ENCODE measurements at regions not wholly inside any gene's neighbourhood (a gene's known extent, or its start where the extent isn't known, plus 50 kb on each side); places are given as distances from the start of the nearest gene placed in this dataset.

DNA sequence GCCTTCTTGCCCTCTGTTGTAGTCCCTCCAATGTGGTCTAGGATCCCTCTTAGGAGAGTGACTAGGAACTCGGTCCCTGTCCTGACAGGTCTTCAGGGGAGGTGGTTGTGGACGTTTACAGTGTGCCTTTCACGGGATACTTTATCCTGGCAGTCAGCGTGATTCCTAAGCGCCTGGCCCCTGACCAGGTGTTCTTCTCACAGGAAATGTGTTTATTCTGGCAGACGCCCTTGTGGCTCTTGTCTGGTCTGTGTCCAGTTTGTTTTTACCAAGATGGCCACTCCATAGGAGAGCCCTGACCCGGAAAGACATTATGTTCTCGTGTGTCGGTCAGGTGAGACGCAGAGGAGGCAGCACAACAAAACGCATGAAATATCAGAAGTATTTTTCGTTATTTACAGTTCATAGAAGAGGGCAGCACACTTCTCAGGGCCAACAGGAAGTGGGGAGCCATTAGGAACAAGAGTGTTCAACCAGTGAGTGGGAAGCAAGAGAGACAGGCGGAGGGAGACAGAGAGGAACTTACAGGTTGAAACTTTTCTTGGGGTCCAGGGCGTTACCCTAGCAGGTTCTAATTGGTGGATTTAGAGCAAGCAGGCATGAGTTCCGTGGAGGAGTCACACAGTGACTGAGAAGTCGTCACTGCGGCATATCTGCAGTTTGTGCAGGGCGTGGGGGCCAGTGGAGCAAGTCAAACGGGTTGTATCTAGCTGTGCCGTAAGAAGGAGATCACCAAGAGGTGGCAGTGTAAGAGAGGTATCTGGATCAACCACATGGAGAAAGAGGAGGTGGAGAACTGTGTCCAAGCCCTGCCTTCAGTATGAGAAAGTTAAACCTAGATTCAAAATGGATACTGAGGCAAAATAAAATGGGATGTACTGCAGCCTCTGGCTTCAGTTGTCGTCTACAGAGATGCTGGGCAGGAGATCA lies 412.9 kb downstream of the ZSWIM6 start:
- DNase-seq, result no peak

- no peak for DNase-seq
Observed at GRCh38 chr5:61746831-61747575, 414.9 kb downstream of the ZSWIM6 start.

DNA sequence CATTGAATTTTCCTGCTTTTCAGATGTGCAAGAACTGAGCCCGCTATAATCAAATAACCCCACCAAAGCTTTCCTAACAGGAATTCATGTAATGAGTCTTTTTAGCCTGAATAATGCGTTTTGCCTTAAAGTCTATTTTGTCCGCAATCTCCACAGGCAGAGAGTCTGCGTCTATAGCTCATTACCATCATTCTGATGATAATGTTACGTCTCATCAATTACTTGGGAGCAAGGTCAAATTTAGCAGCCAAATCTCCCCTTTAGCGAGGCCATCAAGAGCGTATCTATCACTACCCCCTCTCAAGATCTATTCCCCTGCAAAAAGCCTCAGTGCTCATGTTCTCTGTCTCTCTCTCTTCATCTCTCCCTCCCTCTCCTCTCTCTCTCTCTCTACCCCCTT lies 416.1 kb downstream of the ZSWIM6 start:
- DNase-seq, result no peak

GRCh38 chr5:61748651-61749050 lies 416.6 kb downstream of the ZSWIM6 start:
- DNase-seq, result no peak

DNA sequence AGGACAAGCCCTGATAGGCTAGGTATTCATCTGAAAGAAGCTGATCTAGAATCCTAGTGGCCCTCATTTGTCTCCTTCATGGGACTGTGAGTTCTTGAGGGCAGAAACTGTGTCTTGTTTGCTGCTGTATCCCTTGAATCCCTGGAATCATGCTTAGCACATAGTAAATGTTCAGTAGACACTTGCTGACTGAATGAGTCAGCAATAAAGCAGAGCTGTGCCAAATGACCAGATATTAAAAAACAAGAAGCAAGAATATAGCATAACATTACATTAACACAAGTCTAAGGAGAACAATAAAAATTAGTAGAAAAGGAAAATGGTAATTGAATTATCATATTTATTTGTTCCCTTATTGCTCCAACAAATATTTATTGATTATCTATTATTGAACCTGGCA lies 420.5 kb downstream of the ZSWIM6 start:
- no peak for DNase-seq

DNA sequence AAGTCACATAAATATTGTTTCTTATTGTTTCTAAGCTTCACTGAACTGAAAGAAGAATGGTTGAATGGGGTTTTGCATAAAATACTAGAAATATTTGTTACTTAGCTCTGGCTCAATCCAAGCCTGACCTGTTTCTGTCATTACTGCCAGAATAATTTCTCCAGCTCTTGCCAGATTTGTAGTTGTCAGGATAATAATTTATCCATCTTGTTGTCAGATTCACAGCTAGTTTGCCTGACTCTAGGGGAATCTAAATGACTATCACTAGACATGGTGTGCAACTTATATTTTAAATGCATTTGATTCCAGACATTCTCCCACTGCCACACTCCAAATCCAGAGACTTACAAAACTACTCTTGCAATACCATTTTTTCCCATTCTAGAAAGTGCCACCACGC lies 422.7 kb downstream of the ZSWIM6 start:
- no peak for DNase-seq

- DNase-seq, result no peak
Observed at GRCh38 chr5:61755726-61756222, 423.7 kb downstream of the ZSWIM6 start.

GRCh38 chr5:61758711-61759110 lies 426.7 kb downstream of the ZSWIM6 start:
- no peak for DNase-seq

- DNase-seq, result no peak
Observed at GRCh38 chr5:61765471-61765870, 433.4 kb downstream of the ZSWIM6 start.

DNA sequence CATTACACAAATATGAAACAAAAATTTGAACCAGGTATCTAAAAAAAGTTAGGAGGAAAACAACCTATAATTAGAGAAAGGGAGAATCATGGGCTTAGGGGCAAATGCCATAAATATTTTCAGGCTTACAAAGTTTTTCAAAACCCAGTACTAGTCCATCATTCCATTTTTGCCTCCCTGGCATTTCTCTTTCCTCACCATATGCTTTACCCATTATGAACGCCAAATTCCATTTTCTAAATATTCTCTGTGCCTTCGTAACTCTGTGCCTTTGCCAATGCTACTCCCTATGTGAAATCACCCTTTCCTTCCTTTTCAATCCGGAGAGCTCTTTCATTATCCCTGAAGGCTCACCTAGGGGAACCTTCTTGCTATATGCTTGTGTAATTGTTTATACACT lies 434.1 kb downstream of the ZSWIM6 start:
- DNase-seq, result no peak

DNA sequence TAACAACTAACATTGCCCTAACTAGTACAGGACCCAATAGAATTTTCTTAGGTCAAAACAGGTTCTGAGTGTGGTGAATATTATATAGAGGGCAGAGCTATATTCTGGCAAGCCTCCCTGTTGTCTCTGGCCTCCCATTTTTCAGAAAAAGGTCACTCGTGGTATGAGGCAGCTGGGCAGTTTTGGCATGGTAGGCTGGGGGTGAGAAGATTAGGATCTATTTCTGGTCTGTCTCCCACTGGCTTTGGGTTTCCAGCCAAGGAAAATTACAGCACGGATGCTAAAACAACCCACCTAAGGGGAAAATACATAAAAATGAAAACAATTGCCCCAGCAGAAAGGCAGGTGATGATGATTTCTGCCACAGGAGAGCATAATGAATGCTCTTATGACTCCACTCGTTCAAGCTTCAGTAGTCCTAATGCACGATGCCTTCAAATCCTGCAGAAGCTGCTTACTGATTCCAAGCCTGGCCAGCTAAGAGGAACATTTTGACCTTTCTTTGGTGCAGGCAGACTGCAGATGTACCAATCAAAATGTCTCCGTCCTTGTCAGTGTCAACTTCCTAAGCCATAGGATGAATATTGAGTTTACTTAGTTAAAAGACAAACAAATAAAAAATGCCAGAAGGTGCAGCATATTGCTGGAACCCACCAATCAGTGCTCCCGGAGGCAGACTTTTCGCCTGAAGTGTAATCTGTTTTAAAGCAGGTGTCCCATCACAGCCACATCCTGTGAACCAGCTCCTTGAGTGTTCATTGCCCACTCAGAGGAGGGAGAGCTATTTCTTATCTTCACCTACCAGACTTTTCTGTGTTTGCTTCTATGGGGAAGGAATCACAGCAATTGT lies 435.4 kb downstream of the ZSWIM6 start:
- DNase-seq, result no peak

- DNase-seq, result no peak
Observed at GRCh38 chr5:61768692-61769281, 436.7 kb downstream of the ZSWIM6 start.

GRCh38 chr5:61771062-61771461 lies 439.0 kb downstream of the ZSWIM6 start:
- DNase-seq, result no peak

- no peak for DNase-seq
Observed at GRCh38 chr5:61771808-61772207, 439.8 kb downstream of the ZSWIM6 start.

DNA sequence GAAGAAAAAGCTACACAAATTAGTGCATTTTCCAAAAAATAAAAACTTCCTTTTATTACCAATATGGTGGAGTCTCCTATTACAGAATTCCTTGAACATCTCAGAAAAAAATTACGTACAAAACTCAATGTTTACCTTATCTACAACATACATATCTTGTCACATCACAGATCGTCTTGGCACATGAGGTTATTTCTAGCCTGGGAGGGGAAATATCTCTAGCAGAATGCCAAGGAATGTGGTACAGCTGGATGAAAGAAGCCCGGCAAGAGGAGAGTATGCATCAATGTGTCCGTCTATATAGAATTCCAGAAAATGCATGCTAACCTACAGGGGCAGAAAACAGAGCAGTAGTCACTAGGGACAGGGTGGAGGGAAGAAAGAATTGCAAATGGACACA lies 443.8 kb downstream of the ZSWIM6 start:
- DNase-seq, result no peak

DNA sequence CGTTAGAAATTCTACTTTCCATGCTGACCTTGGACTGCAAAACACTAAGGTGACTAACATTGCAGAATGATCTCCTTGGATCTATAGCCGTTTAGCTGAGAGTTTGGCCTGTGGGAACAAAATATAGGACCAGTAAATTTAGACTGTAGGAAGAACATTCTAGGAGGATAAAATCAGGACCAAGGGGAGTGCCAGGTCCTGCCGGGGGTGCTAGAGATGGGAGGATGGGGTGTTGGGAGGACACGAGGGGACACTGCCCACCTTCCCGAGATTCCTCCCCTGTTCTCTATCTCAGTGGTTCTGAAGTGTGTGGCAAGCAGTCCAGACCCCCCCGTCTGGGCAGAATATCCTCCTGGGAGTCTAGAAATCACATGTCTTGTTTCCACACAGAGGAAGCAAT lies 445.2 kb downstream of the ZSWIM6 start:
- DNase-seq, result no peak

DNA sequence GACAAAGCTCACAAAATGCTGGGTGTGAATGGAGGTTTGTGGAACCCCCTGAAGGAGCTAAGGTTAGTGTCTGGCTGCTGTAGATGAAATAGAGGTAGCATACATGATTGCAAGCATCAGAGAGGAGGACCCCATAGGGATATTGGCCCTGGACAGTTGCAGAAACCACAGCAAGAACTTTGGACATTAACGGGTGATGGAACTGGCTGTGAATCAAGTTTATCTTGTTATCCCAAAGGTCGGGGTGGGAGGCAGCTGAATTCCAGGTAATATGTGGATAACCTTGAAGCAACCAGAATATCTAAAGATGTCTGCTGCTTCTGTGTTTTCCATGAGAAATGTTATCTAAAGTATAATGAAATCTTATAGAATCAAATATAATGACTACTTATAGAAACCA lies 447.7 kb downstream of the ZSWIM6 start:
- DNase-seq, result no peak

DNA sequence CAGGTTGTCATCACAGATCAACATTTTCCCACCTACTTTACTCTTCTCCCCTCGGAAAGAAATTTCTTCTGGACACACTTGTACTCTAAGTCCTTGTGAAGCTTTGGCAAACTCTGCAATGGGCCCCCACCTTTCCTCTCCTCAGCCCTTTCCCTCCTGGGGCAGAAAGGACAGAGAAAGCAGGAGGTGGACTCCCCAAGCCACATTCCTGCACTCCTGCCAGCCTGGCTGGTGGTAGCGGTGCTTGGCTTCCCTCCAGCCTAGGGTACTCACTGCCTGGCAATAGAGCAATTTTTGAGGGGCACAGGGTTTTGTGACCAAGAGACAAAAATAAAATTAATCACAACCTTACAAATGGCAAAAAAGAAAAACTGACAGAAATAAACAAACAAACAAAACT lies 451.4 kb downstream of the ZSWIM6 start:
- no peak for DNase-seq

- DNase-seq, result no peak
Observed at GRCh38 chr5:61784341-61784740, 452.3 kb downstream of the ZSWIM6 start.

GRCh38 chr5:61788548-61788947 lies 456.5 kb downstream of the ZSWIM6 start:
- DNase-seq, result no peak

DNA sequence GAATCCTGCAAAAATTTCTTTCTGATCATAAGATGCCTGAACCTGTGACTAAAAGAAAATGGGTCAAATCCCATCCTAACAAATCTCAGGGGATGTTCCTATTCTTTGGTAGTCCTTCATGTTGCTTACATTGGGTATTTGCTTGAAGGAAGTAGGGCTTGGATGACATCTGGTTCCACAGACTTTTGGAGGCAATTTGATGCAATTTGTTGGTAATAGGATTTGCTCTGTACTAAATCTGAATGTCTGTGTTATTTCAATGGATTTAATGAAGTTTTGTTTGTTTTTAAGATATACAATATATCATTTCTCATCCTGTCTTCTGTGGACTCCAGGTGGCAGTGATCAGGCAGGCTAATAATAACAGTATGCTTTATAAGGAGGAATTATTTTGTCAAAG lies 457.9 kb downstream of the ZSWIM6 start:
- no peak for DNase-seq

DNA sequence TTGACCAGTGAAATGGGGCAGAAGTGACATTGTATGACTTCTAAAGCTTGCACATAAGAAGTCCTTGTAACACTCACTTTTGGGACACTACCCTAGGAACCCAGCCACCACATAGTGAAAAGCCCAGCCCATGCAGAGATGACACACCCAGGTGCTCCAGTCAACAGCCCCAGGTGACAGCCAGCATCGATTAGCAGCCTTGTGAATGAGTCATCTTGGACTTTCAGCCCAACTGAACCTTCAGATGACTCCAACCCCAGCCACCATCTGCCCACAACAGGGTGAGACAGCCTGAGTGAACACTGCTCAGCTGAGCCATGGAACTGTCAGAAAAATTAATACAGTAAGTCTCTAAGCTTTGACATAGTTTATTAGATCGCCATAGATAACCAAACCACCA lies 458.6 kb downstream of the ZSWIM6 start:
- no peak for DNase-seq

DNA sequence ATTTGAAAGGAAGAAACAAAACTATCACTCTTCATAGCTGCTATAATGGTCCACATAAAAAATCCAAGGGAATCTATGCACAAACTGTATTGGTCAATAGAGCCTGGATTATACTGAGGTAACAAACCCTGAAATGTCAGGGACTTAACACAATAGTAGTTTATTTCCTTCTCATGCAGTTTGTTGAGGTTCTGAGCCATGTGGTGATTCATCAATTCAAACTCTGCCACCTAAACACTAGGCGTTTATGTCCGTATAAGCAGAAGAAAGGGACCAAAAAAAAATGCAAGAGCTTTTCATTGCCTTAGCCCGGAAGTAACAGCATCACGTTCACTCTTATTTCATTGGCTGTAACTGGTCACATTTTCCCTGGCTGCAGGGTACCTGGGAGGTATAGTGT lies 464.7 kb downstream of the ZSWIM6 start:
- DNase-seq, result no peak
